ENCODE measurements at regions not wholly inside any gene's neighbourhood (a gene's known extent, or its start where the extent isn't known, plus 50 kb on each side); places are given as distances from the start of the nearest gene placed in this dataset.

DNA sequence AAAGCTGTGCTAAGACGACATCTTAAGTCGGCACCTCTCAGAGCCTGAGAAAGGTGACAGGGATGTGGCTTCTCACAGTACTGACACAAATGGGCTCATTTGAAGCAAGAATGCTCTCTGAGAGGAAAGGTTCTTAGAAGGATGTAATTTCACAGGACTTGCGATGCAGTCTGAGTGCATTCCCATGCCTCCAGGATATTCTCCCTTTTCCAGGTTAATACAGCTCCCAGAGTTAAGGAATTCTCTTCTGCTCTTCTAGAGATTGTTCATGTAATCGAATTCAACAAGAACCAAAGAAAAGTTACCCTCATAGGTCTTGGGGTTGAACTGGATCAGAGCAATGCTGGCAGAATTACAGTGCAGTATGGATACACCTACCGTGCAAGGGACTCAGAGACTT lies 131.0 kb downstream of the GALR1 start:
- TF ChIP-seq CSDC2 (CRISPR knock-in tag; IDR thresholded peaks at IDR 0.05) (no peak), ARNTL (CRISPR knock-in tag; IDR thresholded peaks at IDR 0.05; ENCODE audit: borderline replicate concordance, low read depth) (no peak)
